ENCODE measurements at regions not wholly inside any gene's neighbourhood (a gene's known extent, or its start where the extent isn't known, plus 50 kb on each side); places are given as distances from the start of the nearest gene placed in this dataset.
A peak's percentile ranks its signal among the peaks of the same experiment; 100 is the strongest.

DNA sequence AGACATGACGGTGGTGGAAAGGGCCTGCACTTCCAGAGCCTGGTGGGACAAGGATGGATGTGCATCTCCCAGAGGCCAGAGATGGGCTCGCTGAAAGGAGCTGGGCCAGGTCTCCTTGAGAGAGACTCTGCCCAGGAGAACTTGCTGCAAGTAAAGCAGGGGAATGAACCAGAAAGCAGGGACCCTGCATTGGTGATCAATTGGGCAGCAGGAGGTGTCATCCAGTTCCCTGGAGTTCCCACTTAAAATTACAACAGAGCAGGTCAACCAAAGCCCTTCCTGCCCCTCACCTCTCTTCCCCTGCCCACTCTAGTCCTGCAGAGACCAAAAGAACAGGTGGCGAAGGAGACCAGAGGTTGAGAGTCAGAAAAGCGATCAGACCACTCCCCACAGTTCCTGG, 69.7 kb upstream of the CAB39 start:
- no peak for DNase-seq (ENCODE audit: low read depth in 2 of 2)

DNA sequence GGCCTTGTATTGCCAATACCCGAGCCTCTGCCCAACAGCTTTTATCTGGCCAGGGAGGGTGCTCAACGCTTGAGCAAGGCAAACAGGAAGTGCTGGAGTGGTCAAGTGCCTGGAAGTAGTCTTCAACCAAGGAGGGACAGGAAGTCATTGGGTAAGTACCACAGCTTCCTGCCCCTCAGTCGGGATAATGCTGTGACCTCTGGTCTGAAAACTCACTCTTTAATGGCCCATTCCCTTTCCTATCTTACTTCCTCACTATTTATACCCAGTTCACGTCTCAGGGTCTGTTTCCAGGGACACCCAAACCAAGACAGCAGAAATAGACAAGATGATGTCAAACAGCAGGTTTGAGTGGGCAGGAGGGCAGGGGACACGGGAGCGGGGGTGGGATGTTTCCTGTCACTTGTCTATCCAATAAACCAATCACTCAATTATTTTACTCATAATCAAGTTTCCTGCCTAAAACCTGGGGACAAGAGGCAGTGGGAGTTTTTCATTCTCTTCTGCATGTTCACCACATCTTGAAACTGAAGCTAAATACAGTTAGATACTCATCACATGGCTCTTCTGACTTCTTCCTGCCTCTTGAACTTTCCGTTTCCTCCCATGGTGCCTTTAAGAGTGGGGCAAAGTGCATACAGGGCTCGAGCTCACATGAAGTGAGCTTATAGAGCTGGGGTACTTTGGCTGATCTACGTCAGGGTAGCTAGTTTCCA, 68.9 kb upstream of the CAB39 start:
- peak in 1 of 2 donors; percentile 54 for DNase-seq (ENCODE audit: low read depth in 2 of 2)

DNA sequence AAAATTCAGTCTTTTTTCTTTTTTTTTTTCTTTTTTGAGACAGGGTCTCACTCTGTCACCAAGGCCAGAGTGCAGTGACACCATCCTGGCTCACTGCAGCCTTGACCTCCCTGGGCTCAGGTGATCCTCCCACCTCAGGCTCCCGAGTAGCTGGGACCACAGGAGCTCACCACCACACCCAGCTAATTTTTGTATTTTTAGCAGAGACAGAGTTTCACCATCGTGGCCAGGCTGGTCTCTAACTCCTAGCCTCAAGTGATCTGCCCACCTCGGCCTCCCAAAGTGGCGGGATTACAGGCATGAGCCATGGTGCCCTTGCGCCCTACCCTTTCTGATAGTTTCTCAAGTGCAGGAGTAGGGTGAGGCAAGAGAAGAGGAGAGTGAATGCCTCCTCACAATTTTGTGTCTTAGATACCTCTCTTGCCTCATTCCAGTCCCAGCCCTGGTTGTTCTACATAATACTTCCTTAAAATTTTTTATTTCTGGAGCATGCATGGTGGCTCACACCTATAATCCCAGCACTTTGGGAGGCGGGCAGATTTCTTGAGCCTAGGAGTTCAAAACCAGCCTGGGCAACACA, 68.2 kb upstream of the CAB39 start:
- DNase-seq (ENCODE audit: low read depth in 2 of 2) = no peak

DNA sequence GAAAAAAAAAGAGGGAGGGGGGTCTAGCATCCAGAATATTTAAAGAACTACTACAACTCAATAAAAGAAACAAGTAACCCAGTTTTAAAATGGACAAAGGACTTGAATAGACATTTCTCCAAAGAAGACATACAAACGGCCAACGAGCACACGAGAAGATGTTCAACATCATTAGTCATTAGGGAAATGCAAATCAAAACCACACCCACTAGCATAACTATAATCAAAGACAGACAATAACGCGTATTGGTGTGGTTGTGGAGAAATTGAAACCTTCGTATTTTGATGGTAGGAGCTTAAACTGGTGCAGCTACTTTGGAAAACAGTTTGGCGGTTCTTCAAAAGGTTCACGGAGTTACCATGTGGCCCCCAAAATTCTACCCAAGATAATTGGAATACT, 64.3 kb upstream of the CAB39 start:
- DNase-seq (ENCODE audit: low read depth in 2 of 2) = no peak

DNA sequence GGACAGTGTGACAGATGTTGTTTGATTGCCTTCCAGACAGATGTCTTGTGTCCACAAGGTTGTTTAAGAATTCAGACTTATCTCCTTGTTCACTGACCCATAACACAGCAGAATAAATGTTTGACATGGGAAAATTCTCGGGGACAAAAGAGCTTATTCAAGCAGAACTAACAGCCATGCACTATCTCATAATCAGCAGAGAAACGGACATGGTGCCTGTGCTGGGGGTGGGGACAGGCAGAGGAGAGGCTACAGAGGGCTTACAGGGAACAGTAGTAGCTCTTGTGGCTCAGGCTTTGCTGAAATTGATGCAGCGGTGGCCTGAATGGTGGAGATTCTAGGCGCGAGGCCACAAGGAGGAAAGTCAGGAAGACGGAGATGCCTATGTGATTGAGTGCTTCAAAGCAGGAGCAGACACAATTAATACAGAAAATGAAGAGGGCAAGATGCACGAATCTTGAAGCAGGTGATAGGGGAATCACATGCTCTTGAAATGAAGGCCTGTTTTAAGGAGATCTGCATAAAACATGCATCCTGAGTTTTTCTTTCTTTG, 62.0 kb upstream of the CAB39 start:
- DNase-seq (ENCODE audit: low read depth in 2 of 2) = no peak

DNA sequence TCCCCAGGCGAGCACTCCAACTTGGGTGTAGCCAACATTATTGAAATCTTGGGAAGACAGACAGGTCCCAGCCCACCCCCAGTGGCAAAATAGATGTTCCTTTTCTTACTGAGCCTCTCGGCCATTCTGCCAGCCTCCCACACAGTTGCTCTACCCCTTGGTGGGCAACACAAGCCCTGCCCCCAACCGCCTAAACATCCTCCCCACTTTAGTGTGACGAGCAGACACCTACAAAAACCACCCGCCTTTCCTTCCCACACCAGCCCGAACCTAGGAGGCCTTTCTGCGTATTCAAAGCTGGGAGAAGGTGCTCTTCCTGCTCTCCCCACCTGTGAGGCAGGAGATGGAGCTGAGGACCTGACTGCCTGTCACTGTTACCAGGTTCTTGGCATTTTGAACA, 58.6 kb upstream of the CAB39 start:
- no peak for DNase-seq (ENCODE audit: low read depth in 2 of 2)

DNA sequence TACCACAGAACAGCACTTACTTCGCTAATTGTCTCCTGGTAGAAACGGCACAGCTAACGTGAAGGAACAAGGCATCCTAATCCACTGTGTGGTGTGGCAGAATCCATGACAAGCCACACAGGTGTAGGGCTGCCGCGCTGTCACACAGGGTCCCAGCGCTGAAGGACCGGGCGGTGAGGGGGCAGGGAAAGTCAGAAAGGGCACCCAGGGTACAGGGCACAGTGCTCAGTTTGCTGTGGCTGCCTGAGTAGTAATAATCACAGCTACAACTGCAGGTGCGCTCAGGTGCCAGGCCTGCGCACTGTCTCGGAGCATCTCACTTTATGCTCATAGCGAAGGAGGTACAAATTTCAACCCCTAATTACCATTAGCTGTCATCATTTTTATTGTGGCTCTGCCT, 55.2 kb upstream of the CAB39 start:
- no peak for DNase-seq (ENCODE audit: low read depth in 2 of 2)

DNA sequence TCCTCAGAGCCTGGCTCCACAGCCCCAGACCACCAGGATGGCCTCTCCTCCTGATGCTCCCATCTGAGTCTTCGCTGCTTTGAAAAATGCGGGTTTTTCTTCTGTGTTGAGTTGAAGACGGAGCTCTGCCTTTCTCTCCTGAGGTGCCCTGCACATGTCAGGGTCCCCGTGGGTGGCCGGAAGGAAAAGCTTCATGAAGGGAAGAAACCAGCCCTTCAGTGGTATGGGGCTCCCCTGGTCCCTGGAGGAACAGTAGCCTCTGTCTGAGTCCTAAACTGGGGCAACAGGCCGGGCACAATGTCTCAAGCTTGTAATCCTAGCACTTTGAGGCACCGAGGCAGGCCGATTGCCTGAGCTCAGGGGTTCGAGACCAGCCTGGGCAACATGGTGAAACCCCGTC, 54.7 kb upstream of the CAB39 start:
- DNase-seq (ENCODE audit: low read depth in 2 of 2) = no peak

DNA sequence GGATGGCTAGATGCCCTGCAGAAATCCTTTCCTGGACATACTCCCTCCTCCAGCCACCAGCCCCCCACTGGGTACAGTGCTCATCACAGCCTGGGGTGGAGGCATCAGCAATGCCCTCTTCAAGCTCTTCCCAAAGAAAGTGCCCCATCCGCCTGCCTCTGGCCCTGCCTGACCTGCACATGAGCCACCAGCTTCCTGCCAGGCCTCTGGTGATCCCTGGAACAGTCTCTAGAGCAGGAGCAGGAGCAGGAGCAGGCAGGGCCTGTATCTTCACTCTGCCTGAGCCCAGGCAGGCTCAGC, 54.1 kb upstream of the CAB39 start:
- DNase-seq (ENCODE audit: low read depth in 2 of 2) = no peak

DNA sequence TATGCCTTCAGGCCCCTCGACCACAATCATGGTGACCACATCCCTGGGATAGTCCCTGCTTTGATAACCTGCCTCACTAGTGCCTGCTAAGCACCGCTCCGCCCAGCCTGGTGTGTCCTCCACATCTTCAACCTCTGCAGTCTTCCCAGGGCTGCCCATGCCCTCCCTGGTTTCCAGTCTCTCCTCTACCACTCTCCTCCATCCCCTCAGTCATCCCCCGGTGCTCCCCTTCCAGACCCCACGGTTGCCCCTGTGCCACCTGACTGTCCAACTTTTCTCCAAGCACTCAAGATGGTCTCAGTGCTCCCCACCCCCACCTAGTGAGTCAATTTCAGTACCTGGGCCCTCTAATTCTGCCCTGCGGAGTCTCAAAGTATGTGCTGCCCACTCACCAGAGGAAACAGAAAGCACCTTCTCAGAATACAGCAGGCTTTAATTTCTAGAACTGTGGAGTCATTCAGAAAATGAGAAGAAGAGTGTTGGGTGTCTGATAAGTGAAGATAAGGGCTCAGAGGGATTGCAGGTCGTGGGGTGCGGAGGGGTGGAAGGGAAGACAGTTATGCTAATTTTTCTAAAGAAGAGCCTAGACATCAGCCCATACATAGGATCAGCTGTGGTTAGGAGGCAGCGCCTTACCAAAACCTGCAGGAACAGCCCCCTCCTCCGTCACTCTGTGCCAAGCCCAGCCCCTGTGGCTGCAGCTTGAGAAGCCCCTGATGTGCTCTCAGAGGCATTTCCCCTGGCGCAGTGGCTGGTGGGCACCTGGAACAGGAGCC, 53.6 kb upstream of the CAB39 start:
- peak; percentile 63 to 65 for DNase-seq (ENCODE audit: low read depth in 2 of 2)

DNA sequence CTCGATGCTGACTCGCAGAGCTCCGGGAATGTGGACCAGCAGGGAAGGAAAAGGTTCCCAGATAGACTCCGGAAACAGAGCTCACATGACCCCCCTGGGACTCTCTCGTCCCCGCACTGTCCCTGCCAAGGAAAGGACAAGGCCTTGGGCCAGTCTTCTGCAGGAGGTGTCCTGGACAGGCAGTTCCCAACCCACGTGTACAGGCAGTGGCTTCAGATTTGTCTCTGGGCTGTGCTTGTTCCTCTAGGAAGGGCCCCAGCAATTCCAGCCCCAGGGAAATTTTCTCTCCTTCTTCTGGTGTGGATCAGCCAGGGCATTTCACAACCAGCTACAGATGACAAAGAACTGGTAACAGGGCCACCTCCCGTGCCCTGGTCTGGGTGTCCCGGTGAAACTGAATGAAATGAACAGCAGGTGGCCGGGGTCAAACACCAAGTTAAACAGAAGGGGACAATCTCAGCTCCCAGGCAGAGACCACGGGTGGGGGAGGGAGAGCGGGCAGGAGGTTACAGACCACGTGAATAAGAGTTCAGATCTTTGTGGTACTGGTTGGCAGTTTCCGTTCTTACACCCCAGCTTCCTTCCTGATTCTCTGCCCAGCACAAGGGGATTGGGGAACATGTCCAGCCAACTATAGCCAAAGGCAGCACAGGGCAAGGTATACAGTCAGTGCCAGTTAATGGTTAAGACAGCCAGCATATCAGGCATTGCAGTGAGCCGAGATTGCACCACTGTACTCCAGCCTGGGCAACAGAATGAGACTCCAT, 52.2 kb upstream of the CAB39 start:
- no peak for DNase-seq (ENCODE audit: low read depth in 2 of 2)

DNA sequence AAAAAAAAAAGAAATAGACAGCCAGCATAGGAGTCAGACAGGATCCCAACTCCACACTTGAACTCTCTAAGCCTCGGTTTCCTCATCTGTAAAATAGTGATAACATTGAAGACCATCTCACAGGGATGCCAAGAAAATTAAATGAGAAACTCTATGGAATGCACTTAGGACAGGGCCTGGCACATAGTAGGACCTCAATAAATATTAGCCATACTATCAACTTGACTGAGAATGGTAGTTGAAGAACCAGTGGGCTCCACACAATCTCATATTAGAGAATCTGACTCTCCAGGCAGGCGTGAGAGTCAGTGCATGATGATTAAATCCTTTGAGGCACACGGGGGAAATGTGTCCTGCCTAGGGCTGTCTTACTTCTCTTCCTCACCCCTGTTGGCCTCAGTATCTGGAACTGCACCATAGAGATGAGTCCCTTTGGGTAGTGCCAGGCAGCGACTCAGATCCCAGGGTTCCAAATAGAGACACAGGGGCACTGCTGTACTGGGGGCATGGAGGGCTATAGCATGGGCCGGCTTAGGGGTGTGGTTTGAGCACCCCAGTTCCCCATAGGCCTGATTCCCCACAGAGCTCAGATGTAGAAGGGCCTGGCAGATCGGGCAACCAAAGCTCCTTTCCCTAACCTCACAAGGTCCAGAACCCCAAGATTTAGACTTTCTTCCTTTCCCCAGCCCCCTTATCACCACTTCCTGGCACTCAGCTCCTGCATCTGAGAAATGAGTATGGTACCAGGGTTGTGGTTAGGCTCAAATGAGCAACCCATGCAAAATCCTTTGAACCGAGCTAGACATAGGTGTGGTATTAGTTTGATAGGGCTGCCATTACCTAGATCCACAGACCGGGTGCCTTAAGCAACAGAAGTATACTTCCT, 51.3 kb upstream of the CAB39 start:
- no peak for DNase-seq (ENCODE audit: low read depth in 2 of 2)

Data from activated CD4-positive, alpha-beta T cell treated with anti-CD3 and anti-CD28 coated beads for 24 hours (primary cell).